Right atrium auricular region (tissue), 2 donors: ENCODE measurements at regions not wholly inside any gene's neighbourhood (a gene's known extent, or its start where the extent isn't known, plus 50 kb on each side); places are given as distances from the start of the nearest gene placed in this dataset.

Experiments used
- DNase-seq: peaks from one replicate; pipeline ENCODE4 v3.0.0-alpha.2; 2019; ENCODE audit warnings: low spot score
- H3K27ac ChIP-seq, 2 donors: fragments of 200-600 bp; sonication (generic); 1 replicate in 1 of 2; 2 replicates in 1 of 2; pipeline ENCODE4 v1.5.1; 2016 to 2019
- H3K27me3 ChIP-seq, 2 donors: fragments of 200-600 bp; sonication (generic); one replicate each; pipeline versions ENCODE4 v1.5.1 to v1.6.0; 2017 to 2019
- H3K36me3 ChIP-seq: fragments of 200-600 bp; sonication (generic); one replicate; pipeline ENCODE4 v1.5.1; 2016
- H3K4me1 ChIP-seq, 2 donors: fragments of 200-600 bp; sonication (generic); one replicate each; pipeline versions ENCODE4 v1.5.1 to v1.6.0; 2017 to 2019
- H3K4me3 ChIP-seq, 2 donors: fragments of 200-600 bp; sonication (generic); 1 replicate in 1 of 2; 2 replicates in 1 of 2; pipeline ENCODE4 v1.5.1; 2017 to 2019; ENCODE audit warnings: mild to moderate bottlenecking in 1 of 2, moderate library complexity in 1 of 2
- H3K9me3 ChIP-seq, 2 donors: fragments of 200-600 bp; sonication (generic); one replicate each; pipeline ENCODE4 v1.5.1; 2019
- TF ChIP-seq, protein P1 (sequence below), 2 donors: fragments of 200-600 bp; sonication (generic); IDR thresholded peaks; one replicate each; pipeline ENCODE4 v1.5.1; 2019; ENCODE audit warnings: antibody characterized with exemption in 2 of 2

DNA sequence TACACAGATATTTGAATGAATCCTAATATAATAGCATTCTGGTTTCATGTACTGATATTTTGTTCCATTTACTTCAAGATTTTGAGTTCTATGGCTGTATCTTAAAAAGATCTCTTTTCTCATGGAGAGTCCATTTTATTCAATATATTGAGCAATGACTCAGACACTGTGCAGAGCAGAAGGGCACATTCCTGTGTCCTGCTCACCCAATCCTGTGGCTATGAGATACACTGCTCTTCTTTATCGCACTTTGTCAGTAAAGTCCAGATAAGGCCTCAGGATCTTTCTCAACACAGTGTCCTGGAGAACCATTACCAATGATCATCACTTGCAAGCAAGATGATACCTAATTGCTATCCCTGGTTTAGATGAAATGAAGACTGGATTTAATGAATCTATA, 155.0 kb downstream of the CYSLTR2 start:
- Histone ChIP-seq H3K27me3 (no peaks in the 10 kb centered on the region), H3K36me3 (no peaks in the 10 kb centered on the region), H3K9me3 (no peaks in the 10 kb centered on the region), H3K4me1 (no peaks in the 10 kb centered on the region), H3K27ac (no peak overlapping the region), H3K4me3 (no peak overlapping the region)
- TF ChIP-seq, protein P1, sequence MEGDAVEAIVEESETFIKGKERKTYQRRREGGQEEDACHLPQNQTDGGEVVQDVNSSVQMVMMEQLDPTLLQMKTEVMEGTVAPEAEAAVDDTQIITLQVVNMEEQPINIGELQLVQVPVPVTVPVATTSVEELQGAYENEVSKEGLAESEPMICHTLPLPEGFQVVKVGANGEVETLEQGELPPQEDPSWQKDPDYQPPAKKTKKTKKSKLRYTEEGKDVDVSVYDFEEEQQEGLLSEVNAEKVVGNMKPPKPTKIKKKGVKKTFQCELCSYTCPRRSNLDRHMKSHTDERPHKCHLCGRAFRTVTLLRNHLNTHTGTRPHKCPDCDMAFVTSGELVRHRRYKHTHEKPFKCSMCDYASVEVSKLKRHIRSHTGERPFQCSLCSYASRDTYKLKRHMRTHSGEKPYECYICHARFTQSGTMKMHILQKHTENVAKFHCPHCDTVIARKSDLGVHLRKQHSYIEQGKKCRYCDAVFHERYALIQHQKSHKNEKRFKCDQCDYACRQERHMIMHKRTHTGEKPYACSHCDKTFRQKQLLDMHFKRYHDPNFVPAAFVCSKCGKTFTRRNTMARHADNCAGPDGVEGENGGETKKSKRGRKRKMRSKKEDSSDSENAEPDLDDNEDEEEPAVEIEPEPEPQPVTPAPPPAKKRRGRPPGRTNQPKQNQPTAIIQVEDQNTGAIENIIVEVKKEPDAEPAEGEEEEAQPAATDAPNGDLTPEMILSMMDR (IDR thresholded peaks at IDR 0.05), result no peak
- no peak for DNase-seq

DNA sequence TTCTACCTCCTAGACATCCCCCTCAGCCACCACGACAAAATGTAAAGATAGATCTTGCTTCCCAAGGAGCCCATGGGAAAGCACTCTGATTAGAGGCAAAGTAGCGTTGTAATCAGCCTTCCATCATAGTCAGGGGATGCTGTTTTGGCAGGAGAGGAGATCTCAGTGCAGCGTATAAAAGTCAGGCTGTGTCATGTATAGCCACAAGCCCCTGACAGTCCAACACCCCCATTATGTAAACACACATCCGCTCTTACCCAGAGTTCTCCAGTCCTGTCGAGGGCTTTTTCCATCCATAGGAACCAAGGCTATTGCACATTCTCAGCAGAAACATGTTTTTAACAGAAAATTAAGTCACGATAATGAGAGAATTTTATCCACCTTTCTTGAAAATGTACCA, 156.3 kb downstream of the CYSLTR2 start:
- Histone ChIP-seq H3K27ac (no peak overlapping the region), H3K4me1 (no peaks in the 10 kb centered on the region), H3K36me3 (no peaks in the 10 kb centered on the region), H3K27me3 (no peaks in the 10 kb centered on the region), H3K4me3 (no peak overlapping the region), H3K9me3 (no peaks in the 10 kb centered on the region)
- DNase-seq, result no peak
- TF ChIP-seq, protein P1 (IDR thresholded peaks at IDR 0.05), result no peak

DNA sequence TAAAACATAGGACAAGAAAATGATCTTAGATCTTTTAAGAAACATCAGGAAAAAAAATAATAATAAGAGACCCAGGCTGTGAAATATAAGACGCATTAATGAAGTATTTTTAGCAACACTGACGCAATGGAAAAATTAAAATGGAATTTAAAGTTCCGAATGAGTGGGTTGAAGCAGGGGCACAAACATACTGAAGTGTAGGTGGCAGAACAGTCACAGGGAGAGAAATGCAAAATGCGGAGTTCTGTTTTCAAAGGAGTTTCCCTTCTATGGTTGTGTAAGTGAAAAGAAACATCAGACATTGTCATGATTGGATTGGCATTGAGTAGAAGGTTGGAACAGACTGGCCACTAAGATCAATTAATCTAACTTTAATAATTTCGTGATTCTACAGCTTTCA, 159.8 kb downstream of the CYSLTR2 start:
- TF ChIP-seq, protein P1 (IDR thresholded peaks at IDR 0.05), result no peak
- H3K27ac ChIP-seq, result no peak overlapping the region

DNA sequence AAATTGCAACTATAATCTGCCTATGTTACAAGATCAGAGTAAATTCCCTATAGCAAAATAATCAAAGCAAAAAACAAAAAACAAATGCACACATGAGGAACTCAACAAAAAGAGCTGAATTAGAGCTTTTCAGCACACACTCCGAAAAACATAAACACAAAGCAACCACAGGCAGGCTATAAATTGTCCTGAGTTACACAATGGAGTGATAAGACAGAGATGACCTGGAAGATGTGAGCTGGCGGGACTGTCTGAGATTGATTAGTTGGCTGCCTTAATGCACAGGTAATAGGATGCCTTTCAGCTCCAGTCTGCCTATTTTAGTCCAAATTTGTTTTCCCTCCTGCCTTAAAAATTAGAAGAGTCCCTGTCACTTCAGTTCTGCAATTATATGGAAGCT, 159.0 kb upstream of the FNDC3A start:
- Histone ChIP-seq H3K27me3 (no peaks in the 10 kb centered on the region), H3K36me3 (no peaks in the 10 kb centered on the region), H3K9me3 (no peaks in the 10 kb centered on the region), H3K4me3 (no peak overlapping the region), H3K27ac (no peak overlapping the region), H3K4me1 (no peaks in the 10 kb centered on the region)
- DNase-seq, result no peak
- TF ChIP-seq, protein P1 (IDR thresholded peaks at IDR 0.05), result no peak

More for the DNA sequence above, 159.8 kb downstream of the CYSLTR2 start:
- Histone ChIP-seq H3K27me3 (no peaks in the 10 kb centered on the region), H3K9me3 (no peaks in the 10 kb centered on the region), H3K36me3 (no peaks in the 10 kb centered on the region), H3K4me1 (no peaks in the 10 kb centered on the region), H3K4me3 (no peak overlapping the region)
- no peak for DNase-seq

DNA sequence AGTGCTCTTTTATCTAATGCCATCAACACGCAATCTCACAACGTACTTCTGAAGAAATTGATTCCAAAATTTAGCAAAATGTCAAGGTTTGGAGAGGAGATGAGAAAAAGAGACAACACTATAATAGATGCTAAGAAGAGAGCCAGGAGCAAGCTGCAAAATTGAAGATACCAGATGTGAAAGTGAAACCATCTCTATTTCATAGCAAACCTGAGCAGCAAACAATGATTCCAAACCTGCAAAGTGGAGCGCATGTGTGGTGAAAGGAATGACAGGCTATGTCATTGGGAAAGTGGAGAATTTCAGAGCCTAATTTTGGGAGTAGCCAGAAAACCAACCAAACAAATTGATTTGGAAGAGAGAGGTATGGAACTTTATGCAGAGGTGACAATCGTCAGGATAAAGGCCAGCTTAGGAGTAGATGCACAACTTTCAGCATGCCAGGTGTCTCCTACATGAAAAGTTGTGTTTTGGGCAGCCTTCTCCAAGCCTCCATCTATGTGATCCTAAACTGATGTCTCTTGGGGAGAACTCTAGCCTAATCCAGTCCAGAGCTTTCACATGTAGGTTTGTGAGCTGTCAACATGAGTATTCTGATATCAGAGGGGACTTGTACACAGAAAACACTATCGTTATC, 158.4 kb upstream of the FNDC3A start:
- no peak overlapping the region for H3K27ac ChIP-seq
- H3K9me3 ChIP-seq, result no peaks in the 10 kb centered on the region
- no peak for DNase-seq
- H3K4me1 ChIP-seq, result no peaks in the 10 kb centered on the region
- no peak overlapping the region for H3K4me3 ChIP-seq
- H3K27me3 ChIP-seq, result no peaks in the 10 kb centered on the region
- TF ChIP-seq, protein P1 (IDR thresholded peaks at IDR 0.05), result no peak
- H3K36me3 ChIP-seq, result no peaks in the 10 kb centered on the region
